Brain pericyte (primary cell): ENCODE measurements at regions not wholly inside any gene's neighbourhood (a gene's known extent, or its start where the extent isn't known, plus 50 kb on each side); places are given as distances from the start of the nearest gene placed in this dataset.
"Not testable (repeated sequence)": the region's sequence is repeated elsewhere in the genome, so short reads cannot be mapped to it uniquely, and the experiment has no call there.

Source experiments
- DNase-seq: peaks from one replicate; pipeline ENCODE4 v3.0.0-alpha.2; 2012; ENCODE audit warnings: low read depth, low spot score

DNA sequence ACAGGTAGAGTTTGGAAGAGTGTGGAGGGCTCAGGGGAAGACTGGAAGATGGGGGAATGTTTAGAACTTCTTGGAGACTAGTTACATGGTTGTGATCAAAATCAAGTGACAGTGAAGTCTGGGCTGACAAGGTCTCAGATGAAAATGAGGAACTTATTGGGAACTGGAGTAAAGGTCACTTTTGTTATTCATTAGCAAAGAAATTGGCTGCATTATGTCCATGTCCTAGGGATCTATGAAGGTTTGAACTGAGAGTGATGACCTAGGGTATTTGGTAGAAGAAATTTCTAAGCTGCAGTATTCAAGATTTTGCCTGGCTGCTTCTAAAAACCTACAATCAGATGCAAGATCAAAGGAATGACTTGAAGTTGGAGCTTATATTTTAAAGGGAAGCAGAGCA lies 747.1 kb downstream of the KCNJ2 start:
- DNase-seq, result no peak

DNA sequence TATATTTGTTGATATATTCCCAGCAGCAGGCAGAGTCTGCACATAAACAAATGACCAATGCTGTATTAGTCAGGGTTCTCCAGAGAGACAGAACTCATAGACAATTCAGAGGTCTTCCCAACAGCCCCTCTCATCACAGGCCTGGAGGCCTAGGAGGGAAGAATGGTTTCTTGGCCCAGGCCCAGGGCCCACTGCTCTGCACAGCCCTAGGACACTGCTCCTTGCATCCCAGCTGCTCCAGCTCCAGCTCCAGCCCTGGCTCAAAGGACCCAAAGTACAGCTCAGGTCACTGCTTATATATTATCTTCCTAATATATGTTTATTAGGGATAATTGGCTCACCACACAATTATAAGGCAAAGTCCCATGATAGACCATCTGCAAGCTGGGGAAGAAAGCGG lies 749.9 kb downstream of the KCNJ2 start:
- DNase-seq, result no peak

DNA sequence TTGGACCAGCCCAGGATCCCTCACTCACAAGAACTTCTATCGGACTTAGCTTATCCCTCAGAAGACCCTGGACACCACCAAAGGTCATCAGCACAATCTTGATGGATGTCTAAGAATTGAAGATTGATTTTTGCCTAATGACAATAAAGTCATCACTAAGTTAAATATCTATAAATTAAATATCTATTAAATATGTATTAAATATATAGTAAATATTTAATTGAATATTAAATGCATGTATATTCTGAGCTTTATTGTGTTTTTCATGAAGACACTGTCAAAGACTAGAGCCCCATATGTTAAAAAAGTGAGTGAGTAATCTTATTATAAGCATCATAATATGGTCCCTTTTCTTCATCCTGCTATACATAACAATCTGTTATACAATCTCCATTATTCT lies 751.1 kb downstream of the KCNJ2 start:
- DNase-seq, result no peak

DNA sequence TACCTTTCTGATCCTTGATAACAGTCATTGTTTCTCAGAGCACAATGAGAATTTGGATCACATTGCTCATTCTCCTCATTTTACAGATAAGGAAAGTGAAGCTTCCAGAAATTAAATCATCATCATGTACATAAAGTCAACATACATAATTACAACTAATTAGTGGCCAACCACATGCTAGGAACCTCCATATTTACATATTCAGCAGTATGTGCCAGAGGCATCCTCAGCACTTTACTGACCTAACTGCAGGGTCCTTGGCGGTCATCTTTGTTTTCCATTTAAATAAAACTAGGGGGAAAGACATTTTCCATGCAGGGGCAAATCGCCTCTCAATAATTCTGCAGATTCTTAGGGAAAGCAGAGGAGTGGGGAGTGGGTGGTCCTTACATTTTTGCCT lies 752.9 kb downstream of the KCNJ2 start:
- DNase-seq, result no peak

DNA sequence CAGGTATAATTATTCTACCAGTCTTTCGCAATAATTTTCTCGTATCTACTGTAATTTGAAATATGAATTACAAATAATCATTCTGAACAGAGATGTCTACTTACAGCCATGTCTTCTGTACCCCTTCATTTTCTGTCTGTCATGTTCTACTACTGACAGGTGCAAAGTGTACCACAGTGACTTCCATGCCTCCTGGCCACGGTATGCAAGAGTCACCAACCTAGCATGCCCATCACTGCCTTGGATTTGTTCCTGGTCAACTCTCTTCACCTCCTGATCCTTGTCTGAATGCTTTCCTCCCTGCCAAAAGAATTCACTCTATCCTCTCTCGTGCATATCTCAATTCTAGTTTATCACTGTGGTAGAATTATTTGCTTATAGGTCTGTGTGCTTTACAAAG lies 755.4 kb downstream of the KCNJ2 start:
- no peak for DNase-seq

DNA sequence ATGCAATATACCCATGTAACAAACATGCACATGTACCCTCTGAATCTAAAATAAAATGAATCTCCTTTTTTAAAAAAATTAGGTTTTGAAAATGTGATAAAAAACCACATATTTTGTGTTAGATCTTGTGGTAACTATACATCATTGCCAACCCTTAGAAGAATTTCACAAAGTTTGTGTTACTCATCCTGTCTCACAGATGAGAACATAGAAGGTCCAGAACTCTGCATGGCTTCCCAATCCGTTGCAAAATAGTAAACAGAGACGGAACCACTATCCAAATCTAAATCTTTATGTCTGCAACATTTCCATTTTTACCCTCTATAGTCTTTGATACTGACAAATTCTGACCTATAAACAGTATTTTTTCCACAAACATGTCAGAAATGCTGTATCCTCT lies 759.9 kb downstream of the KCNJ2 start:
- no peak for DNase-seq

DNA sequence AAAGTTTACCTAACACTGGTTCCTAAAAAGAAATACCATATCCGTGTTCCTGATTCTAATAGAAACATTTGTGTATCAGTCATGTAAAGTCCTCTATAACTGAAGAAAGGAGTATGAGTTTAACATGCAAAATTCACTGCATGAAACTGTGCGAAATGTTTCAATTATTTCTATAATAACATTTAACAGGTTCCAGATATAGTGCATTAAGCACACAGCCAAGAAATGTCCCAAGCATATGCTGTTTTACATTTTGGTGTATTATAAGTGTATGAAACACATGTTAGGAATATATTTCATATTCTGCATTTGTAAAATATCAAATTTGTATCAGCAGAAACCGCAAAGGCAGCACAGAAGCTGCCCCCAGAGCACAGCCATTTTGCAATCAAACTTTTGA lies 764.9 kb downstream of the KCNJ2 start:
- DNase-seq, result no peak

DNA sequence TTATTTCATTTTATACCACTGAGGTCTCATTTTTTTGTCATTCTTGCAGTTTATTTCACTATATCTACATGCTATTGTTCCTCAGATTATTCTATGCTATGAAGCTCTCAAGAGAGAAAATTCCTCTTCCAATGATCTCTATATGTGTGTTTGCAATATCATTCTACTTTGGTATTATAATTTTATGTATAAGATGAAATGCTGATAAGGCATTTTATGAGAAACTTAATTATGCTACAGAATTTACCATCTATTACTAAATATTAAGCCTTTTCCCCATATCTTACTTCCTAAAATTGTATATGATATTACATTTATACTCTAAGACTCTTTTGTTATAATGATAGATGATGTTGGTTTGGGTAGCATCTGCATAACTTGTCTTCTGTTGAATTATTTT lies 765.5 kb downstream of the KCNJ2 start:
- DNase-seq, result no peak

DNA sequence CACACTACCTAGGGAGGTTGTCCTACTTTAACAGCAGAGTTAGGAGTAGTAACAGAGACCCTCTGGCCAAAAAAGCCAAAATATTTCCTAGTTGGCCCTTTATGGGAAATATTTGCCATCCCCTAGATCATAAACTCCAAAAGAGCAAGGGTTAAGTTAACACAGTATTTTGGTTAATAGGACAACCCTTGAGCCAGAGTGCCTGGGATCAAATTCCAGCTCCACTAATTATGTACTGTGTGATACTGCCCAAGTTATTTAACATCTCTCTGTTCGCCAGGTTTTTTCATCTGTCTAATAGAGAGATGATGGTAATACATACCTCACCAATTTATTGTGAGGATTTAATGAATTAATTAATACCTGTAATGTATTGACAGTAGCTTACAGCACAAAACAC lies 767.4 kb downstream of the KCNJ2 start:
- DNase-seq, result no peak

DNA sequence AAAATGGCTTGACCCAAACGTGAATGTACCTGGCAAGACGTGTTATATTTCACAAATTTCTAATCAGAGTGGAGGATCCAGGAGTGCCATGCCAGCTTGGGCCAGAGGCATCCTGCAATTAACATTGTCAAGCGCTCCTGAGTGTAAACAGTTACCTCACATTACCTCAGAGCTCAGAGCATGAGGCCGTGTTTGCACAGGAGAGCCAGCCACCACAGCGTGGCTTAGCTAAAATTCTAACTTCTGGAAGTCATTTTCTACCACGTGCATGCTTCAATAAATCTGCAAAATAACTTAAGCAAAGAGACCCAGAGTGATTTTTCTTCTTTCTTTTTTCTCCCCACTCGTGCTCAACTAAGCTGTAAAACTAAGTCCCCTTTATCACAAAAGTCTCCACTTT lies 769.0 kb downstream of the KCNJ2 start:
- no peak for DNase-seq

DNA sequence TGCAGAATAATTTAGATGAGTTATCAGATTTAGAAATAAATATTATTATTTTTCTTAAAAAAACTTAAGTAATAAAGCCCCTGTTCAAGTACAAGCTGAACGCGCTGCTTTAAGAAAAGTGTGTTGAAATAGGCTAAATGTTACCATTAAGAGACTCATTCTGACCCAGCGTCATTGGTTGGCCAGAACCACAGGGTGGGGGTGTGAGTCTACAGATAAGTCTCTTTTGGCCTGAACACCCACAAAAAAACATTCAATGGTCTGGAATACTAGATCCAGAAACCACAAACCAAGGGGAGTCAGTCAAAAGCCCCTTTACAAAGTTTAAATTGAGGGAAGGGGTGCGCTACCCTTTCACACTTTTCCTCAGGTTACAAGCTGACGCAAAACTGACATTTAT lies 776.1 kb downstream of the KCNJ2 start:
- no peak for DNase-seq

DNA sequence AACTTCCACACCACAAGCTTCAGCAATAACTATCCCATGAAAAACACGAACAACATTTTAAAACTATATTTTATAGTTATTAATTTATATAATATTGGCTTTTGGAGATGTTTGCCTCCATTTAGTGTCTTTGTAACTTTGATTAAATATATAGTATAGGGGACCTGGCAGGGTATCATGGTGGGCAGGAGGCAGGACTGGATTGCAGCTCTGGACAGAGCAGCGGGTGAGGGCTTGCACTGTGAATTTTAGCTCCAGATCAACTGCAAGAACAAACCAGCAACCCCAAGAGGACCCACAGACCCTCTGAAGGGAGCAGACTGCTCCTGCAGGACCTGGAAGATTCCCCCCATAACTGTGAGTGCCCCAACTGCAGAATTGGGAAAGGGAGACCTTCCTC lies 777.9 kb downstream of the KCNJ2 start:
- no peak for DNase-seq

DNA sequence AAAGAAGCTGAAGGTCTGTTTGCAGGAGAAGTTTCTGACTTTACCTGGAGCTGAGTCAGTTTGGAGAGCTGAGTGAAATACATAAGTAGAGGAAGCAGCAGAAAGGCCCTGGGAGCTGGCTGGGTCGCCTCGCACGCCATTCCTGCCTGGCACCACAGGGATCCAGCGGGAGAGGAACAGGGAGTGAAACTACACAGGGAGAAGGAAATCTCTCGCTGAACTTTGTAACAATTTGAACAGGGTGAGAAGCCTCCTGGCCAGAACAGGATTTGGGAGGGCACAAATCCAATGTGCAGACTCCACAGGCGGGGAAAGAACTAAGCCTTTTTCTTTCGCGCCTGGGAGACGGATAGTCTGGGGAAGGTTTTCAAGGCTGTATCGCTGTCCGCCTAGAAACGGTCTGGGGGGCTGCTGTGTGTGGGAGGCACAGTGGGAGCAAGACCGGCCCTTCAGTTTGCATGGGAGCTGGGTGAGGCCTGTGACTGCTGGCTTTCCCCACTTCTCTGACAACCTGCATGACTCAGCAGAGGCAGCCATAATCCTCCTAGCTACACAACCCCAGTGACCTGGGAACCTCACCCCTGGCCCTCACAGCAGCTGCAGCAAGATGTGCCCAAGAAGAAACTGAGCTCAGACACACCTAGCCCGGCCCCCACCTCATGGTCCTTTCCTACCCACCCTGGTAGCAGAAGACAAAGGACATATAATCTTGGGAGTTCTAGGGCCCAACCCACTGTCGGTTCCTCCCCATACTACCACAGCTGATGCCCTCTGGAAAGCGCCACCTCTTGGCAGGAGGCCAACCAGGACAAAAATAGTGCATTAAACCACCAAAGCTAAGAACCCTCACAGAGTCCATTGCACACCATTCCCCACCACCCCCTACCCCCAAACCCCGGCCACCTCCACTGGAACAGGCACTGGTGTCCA lies 778.6 kb downstream of the KCNJ2 start:
- DNase-seq, result no peak

DNA sequence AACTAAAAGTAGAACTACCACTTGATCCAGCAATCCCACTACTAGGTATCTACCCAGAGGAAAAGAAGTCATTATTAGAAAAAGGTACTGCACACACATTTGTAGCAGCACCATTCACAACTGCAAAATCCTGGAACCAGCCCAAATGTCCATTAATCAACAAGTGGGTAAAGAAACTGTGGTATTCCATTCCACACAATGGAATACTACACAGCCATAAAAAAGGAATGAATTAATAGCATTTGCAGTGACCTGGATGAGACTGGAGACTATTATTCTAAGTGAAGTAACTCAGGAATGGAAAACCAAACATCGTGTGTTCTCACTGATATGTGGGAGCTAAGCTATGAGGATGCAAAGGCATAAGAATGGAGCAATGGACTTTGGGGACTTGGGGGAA lies 783.8 kb downstream of the KCNJ2 start:
- DNase-seq, result not testable (repeated sequence)

DNA sequence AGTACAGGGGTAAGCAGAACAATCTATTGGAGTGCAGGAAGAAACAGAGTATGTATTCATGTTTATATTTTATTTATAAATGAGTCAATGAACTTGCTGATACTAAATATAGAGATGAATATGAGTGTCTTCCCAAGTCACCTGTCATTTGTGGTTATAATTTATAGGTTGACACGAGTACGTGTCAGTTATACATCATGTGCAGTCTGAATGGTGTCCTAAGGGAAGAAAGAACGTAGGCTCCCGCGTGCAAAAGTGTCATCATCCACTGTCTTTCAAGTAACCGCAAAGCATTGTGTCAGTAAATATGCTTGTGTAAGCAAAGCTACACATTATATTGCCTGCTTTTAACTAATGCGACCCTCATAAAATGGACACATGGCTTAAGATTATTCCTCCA lies 786.1 kb downstream of the KCNJ2 start:
- DNase-seq, result no peak

DNA sequence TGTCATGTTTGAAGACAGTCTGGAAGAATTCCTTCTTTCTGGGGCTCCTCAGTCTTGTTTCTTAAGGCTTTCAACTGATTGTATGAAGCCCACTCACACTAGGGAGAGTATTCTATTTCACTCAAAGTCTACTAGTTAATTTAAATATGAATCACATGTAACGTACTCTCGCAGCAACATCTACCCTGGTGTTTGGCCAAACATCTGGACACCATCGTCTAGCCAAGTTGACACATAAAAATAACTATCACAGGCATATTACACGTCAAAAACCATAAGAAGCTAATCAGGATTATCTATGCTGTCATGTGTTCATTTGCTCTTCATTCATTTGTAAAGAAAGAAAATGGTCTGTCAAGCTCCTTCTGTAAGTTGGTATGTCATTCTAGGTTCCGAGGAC lies 787.4 kb downstream of the KCNJ2 start:
- no peak for DNase-seq

DNA sequence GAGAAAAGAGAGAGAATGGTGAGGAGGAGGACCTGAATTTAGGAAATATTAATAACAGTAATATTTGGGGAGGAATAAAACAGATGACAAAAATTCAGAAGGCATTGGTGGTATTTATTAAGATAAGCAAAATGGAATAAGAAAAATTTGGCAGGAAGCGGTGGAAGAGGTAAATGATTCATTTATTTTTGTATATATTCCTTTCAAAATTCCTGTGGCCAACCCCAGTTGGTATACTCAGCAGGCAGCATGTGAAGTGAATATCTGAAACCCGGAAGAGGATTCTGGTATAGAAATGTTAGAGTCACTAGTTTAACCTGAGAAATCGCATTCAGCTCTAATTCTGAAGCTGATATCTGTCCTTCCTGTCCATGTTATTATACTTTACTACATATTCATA lies 792.0 kb downstream of the KCNJ2 start:
- no peak for DNase-seq

DNA sequence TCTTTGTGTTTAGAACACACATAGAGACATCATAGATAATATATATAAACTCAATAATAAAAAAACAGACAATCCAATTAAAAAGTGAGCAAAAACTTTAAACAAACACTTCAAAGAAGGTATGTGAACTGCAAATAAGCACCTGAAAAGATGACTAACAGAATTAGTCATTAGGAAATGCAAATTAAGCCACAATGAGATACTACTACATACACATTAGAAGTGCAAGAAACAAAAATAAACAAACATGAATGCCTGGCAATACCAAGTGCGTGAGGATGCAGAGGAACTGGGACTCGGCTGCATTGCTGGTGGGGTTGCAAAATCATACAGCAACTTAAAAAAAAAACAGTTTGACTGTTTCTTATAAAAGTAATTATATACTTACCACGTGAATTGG lies 799.0 kb downstream of the KCNJ2 start:
- no peak for DNase-seq

DNA sequence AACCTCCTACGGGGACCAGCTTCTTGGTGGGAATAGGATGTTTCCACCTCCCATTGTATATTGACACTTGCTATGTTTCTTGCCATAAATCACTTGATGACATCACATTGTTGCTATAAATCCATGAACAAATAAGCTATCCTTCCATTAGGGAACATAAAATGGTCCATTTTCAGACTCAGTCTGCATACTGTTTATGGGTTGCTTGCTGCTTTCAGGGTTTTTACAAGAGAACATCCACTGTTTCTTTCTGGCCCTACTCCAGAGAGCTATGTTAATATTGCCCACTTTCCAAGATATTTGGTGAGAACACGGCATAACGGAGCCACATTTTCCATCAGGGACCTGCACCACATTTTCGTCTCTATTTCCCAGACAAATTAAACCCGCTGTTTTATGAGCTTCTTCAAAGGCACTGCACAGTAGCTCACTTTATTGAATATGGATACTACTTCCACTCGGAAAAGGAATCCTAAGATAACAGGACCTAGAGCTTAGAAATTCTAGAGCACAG lies 800.2 kb downstream of the KCNJ2 start:
- DNase-seq, result no peak

DNA sequence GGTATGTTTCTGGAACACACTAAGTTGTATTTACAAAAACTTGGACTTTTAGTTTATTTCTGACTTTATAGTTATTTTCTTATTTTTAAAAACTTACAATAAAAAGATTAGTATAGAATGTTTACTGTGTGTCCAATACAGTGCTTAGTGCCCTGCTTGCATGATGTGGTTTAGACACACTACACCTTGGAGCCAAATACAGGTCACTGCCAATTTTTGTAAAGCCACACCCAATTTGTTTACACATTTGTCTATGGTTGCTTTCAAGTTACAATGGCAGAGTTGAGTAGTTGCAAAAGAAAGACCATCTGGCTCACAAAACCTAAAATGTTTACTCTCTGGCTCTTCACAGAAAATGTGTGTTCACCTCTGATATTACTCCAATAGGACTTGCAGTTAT lies 807.1 kb downstream of the KCNJ2 start:
- DNase-seq, result no peak

DNA sequence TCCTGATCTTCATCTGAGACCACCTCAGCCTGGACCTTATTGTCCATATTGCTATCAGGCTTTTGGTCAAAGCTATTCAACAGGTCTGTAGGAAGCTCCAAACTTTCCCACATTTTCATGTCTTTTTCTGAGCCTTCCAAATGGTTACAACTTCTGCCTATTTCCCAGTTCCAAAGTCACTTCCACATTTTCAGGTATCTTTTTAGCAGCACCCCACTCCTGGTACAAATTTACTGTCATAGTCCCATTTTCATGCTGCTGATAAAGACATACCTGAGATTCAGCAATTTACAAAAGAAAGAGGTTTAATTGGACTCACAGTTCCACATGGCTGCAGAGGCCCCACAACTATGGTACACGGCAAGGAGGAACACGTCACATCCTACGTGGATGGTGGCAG lies 815.5 kb downstream of the KCNJ2 start:
- DNase-seq, result no peak

DNA sequence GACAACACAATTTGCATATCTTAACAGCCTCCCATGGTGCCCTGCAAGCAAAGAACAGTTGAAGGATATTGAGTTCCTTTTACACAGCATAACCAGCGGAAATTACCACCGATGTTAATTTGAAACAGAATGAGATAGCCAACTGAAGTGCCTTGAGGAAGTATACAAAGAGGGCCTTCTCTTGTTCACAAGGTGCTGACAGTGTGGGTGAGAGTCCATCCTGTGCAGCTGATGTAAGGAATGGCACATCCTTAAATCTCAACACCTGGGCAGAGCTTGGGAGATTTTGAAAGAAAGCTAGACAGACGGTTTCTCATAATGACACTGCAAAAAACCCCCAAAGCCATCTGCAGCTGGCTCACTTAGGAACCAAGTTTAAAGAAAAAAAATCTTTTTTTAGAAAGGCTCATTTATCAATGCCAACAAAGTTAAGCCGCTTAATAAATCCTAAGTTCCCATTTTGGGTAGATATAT lies 818.6 kb downstream of the KCNJ2 start:
- DNase-seq, result no peak

DNA sequence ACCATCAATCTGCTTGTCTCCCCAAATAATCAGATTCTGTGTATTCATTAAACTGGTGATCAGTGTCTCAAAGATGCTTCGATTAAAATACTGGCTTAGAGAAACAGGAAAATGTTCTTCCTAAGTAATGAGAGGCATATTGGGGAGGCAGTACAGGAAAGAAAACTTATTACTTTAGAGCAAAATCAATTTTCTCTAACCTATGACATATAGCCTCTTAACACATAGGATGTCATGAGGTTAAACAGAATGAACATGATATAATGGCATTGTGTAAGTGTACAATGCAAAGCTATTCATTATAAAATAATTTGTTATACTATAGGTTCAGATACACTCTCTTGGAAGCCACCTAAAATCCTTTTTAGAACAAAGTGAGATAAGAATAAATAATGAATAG lies 819.3 kb downstream of the KCNJ2 start:
- DNase-seq, result no peak

DNA sequence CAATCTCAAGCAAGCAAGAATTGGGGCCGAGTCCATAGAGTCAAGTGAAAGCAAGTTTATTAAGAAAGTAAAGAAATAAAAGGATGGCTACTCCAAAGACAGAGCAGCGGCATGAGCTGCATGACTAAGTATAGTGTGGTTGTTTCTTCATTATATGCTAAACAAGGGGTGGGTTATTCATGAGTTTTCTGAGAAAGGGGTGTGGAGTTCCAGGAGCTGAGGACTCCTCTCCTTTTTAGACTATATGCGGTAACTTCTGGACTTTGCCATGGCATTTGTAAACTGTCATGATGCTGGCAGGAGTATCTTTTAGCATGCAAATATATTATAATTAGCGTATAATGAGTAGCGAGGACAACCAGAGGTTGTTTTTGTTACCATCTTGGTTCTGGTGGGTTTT lies 819.9 kb downstream of the KCNJ2 start:
- no peak for DNase-seq
